GM23248 (cell line): ENCODE measurements at regions not wholly inside any gene's neighbourhood (a gene's known extent, or its start where the extent isn't known, plus 50 kb on each side); places are given as distances from the start of the nearest gene placed in this dataset.

Experiments
- EZH2 ChIP-seq: fragments of 200-600 bp; sonication (generic); IDR thresholded peaks from 2 replicates; pipeline ENCODE4 v1.6.1; 2018; ENCODE audit warnings: antibody characterized with exemption, mild to moderate bottlenecking; ENCODE audit not compliant: insufficient read depth, poor library complexity, severe bottlenecking
- EZH2phosphoT487 ChIP-seq: fragments of 200-600 bp; sonication (generic); IDR thresholded peaks from 2 replicates; pipeline ENCODE4 v1.6.1; 2018; ENCODE audit warnings: antibody characterized with exemption, moderate library complexity, mild to moderate bottlenecking, low read depth; ENCODE audit not compliant: insufficient read depth

- TF ChIP-seq EZH2 (no peak), EZH2phosphoT487 (no peak)
These were observed 297.1 kb upstream of the C9orf72 start for GRCh38 chr9:27870404-27870803.
